Activated naive CD4-positive, alpha-beta T cell treated with anti-CD3 and anti-CD28 coated beads, Interleukin-2, amount 10 ng/mL, durations not matched to agents 7 days and 5 days (primary cell): ENCODE measurements at regions not wholly inside any gene's neighbourhood (a gene's known extent, or its start where the extent isn't known, plus 50 kb on each side); places are given as distances from the start of the nearest gene placed in this dataset.
"Not testable (repeated sequence)": the region's sequence is repeated elsewhere in the genome, so short reads cannot be mapped to it uniquely, and the experiment has no call there.

Experiments used
- CTCF ChIA-PET: fragments of 350-600 bp; sonication (Branson Sonifier 250); formaldehyde crosslinking; loops from one replicate; lab custom pipeline; 2021; ENCODE audit warnings: antibody characterized with exemption; lab: Charles Lee
- DNase-seq: peaks from one replicate; pipeline ENCODE4 v3.0.0-alpha.2; 2020
- H3K27ac Mint-ChIP-seq: one replicate; pipeline ENCODE4 v1.8.0; 2021; ENCODE audit warnings: mild to moderate bottlenecking, moderate library complexity, mixed read lengths
- H3K27me3 Mint-ChIP-seq: one replicate; pipeline ENCODE4 v1.8.0; 2021; ENCODE audit warnings: mild to moderate bottlenecking, mixed read lengths
- H3K36me3 Mint-ChIP-seq: one replicate; pipeline ENCODE4 v1.8.0; 2021; ENCODE audit warnings: mixed read lengths
- H3K4me1 Mint-ChIP-seq: one replicate; pipeline ENCODE4 v1.8.0; 2021; ENCODE audit warnings: mixed read lengths
- H3K4me3 Mint-ChIP-seq: one replicate; pipeline ENCODE4 v1.8.0; 2021; ENCODE audit warnings: mild to moderate bottlenecking, moderate library complexity, mixed read lengths
- H3K9me3 Mint-ChIP-seq: one replicate; pipeline ENCODE4 v1.8.0; 2021; ENCODE audit warnings: mixed read lengths

DNA sequence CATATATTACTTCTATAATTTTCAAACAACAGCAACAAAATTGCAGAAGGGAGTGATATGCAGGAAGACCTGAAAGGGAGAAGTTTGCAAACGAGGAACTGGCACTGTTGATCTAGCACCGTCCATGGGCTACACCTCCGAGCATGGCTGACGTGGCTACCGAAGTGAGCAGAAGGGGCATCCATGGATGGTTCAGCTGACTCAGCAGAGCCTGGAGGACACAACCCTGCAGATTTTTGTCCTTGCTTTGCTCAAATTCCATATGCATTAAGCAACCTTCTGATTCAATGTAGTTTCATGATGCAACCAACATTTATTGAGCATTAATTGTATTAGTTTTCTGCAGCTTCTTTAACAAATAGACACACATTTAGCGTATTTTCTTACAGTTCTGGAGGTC lies 191.2 kb downstream of the C1orf94 start:
- Mint-ChIP-seq H3K36me3 (no peaks in the 10 kb centered on the region), H3K4me3 (no peak overlapping the region), H3K4me1 (no peaks in the 10 kb centered on the region), H3K27me3 (no peaks in the 10 kb centered on the region), H3K27ac (no peak overlapping the region), H3K9me3 (no peaks in the 10 kb centered on the region)
- CTCF ChIA-PET, result no interaction called here
- no peak for DNase-seq

DNA sequence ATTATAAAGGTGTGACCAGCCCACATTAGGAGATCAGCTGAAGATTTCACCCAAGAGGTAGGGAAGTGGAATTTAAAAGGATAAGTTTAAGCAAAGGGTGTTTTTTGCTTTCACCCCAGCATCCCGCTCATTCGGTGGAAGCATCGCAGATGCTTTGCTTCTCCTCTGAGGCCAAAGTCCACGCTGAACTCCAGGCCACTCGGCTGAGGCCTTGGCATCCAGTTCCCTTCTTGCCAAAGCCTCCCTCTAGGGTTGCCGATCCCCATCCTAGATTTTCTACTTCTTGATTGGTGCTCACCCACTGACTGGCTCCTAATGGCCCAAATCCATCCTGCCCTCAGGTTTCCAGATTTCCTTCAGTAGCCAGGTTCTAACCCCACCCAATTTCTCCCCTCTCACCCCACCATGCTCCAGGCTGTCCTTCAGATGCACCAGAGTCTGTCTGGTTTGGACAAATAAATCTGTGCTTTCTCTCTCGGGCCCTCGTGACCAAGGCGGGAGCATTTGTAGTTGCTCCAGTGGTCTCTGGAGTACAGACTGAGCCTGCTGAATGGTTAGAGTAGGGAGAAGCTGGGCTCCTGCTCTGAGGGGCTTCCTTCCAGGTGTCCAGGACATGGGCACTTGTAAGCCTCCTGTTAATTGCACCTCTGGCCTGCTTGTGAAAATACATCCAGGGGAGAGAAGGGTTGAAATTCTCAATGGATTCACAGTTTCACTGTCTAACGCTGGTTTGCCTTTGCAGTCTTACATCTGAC lies 193.2 kb downstream of the C1orf94 start:
- Mint-ChIP-seq H3K4me1 (no peaks in the 10 kb centered on the region), H3K27ac (no peak overlapping the region), H3K36me3 (no peaks in the 10 kb centered on the region), H3K9me3 (no peaks in the 10 kb centered on the region), H3K4me3 (no peak overlapping the region), H3K27me3 (no peaks in the 10 kb centered on the region)
- DNase-seq, result no peak
- CTCF ChIA-PET, result no interaction called here

DNA sequence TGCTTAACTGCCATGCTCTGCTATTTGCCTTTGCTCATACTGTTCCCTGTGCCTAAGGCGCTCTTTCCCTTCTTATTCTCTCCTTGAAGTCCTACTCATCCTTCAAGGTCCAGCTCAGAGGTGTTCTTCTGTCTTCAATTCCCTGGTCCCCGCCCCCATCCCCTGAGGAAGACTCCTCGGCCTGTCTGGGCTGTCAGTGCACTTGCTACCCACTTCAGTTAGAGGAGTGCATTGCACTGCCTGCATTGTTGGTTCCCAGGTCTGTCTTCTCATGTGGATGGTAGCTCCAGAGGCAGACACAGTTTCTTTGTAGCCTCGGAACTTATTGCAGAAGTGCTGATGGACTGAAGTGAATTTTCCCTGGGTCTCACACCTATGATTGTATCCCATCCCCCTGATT lies 194.0 kb downstream of the C1orf94 start:
- Mint-ChIP-seq H3K9me3 (no peaks in the 10 kb centered on the region), H3K4me1 (no peaks in the 10 kb centered on the region), H3K27me3 (no peaks in the 10 kb centered on the region), H3K4me3 (no peak overlapping the region), H3K27ac (no peak overlapping the region), H3K36me3 (no peaks in the 10 kb centered on the region)
- CTCF ChIA-PET, result no interaction called here
- DNase-seq, result no peak

DNA sequence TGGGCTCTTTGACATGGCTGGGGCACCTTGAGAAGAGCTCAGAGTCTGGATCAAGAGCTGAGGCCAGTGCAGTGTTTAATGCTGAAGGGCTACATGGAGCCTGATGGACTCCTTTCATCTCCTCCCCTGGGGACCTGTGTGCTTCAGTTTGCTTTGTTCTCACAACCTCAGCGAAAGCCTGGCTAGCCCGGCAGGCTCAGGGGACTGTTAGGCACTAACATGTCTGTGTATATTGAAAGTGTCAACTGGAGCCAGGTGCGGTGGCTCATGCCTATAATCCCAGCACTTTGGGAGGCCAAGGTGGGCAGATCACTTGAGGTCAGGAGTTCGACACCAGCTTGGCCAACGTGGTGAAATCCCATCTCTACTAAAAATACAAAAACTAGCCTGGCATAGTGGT lies 194.5 kb downstream of the C1orf94 start:
- H3K4me1 Mint-ChIP-seq, H3K36me3 Mint-ChIP-seq, H3K4me3 Mint-ChIP-seq, DNase-seq, H3K27me3 Mint-ChIP-seq, H3K9me3 Mint-ChIP-seq, H3K27ac Mint-ChIP-seq, CTCF ChIA-PET: not testable (repeated sequence)

DNA sequence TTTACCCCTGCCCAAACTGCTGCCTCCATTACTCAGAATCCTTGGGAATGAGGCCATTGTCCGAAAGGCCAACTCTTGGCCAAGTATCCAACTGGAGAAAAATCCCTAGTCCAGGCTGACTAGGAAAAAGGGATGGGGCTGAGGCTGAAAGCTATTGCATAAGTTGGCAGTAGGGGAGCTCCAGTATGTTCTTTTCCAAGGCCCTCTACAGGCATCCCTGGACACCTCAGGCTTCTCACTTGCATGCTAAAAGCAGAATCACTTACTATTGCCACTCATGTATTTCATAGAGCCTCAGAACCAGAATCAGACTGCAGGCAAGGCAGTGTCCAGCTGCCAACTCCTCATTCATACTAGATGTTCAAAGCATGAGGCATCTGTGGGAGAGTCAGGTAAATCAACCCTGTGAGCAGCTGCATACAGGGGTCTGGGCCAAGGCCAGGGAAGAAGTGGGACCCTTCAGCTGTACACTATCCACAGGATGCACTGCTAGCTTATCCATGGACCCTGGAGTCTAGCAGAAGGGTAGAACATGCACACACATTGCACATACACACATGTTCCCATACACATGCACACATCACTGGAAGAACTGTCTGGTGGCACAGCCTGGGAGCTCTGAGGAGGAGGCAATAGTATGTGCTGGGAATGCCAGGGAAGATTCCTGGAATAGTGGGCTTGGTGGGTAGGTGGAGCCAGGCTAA lies 195.3 kb downstream of the C1orf94 start:
- no peaks in the 10 kb centered on the region for H3K36me3 Mint-ChIP-seq
- H3K27me3 Mint-ChIP-seq, result no peaks in the 10 kb centered on the region
- H3K4me1 Mint-ChIP-seq, result no peaks in the 10 kb centered on the region
- no peak for DNase-seq
- H3K4me3 Mint-ChIP-seq, result no peak overlapping the region
- no peak overlapping the region for H3K27ac Mint-ChIP-seq
- CTCF ChIA-PET, result no interaction called here
- no peaks in the 10 kb centered on the region for H3K9me3 Mint-ChIP-seq

GRCh38 chr1:34372891-34373290 lies 196.2 kb downstream of the C1orf94 start:
- Mint-ChIP-seq H3K9me3 (no peaks in the 10 kb centered on the region), H3K4me1 (no peaks in the 10 kb centered on the region), H3K4me3 (no peak overlapping the region), H3K27ac (no peak overlapping the region), H3K36me3 (no peaks in the 10 kb centered on the region), H3K27me3 (no peaks in the 10 kb centered on the region)
- CTCF ChIA-PET, result no interaction called here
- no peak for DNase-seq

GRCh38 chr1:34373912-34374311 lies 197.2 kb downstream of the C1orf94 start:
- DNase-seq, result no peak

DNA sequence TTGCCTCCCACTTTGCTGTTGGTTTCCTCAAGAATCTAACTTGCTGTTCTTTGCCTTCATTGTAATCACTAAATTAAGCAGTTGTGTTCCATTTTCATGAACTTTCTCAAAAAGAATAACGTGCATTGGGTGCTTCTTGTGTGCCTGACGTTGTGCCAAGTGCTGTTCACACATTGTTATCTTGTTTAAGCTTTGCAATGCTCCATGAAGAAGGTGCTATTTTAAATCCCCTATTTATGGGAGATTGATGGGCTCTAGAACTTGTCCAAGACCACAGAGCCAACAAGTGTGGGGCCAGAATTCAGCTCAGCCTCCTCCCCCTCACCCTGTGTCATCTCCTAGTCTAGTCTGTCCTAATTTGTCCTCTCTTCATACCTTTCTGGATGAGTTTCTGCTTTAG lies 199.8 kb downstream of the C1orf94 start:
- DNase-seq, result no peak
- Mint-ChIP-seq H3K27me3 (no peaks in the 10 kb centered on the region), H3K4me3 (no peak overlapping the region), H3K4me1 (no peaks in the 10 kb centered on the region), H3K36me3 (no peaks in the 10 kb centered on the region), H3K27ac (no peak overlapping the region), H3K9me3 (no peaks in the 10 kb centered on the region)
- CTCF ChIA-PET, result interaction anchor here (0.6 kb wide), 1 partner anchor 10 kb away, joined by 4 read pairs; no protein-coding TSS in a partner anchor

More at GRCh38 chr1:34373912-34374311, 197.2 kb downstream of the C1orf94 start:
- Mint-ChIP-seq H3K27ac (no peak overlapping the region), H3K36me3 (no peaks in the 10 kb centered on the region), H3K4me1 (no peaks in the 10 kb centered on the region), H3K9me3 (no peaks in the 10 kb centered on the region), H3K4me3 (no peak overlapping the region), H3K27me3 (no peaks in the 10 kb centered on the region)
- CTCF ChIA-PET, result no interaction called here

DNA sequence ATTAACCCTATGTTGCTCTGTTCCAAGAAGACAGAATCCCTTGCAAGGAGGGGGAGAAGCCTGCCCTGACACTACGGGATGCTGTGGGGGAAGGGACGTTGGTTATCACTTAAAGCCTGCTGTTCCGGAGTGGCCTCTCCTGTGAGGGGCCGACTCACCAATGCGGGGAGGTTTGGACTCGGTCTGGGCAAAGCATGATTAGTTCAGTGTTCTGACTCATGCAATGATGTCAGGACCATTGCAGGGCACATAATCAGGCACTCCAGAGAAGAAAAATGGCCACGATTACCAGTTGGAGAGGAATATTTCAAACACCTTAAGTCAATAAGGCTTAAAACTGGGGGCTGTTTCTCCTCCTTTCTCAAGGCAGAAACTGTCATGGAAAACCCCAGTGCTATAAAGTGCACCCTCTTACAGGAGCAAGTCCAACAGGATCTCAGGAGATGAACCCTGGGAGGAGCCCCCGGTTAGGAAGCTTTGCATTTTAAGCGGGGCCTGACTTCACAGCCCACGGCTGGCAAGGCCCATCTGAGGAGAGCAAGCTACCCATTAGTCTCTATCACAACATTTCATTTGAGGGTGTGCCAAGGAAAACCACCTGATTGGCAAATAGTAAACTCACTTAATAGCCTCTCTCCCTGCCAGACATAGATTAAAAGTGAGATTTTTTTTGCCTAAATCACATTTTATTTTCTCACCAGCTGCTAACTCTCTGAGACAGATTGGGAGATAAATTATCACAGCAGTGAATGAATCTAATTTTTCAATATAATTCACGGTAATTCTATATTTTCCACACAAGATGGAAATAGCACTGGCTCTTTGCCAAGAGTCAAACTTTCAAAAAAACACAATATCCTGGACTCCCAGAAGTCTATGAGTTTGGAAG lies 202.5 kb downstream of the C1orf94 start:
- Mint-ChIP-seq H3K27me3 (no peaks in the 10 kb centered on the region), H3K4me3 (no peak overlapping the region), H3K9me3 (no peaks in the 10 kb centered on the region), H3K4me1 (no peaks in the 10 kb centered on the region), H3K27ac (no peak overlapping the region), H3K36me3 (no peaks in the 10 kb centered on the region)
- CTCF ChIA-PET, result no interaction called here
- no peak for DNase-seq

- H3K27ac Mint-ChIP-seq, result no peak overlapping the region
- no peaks in the 10 kb centered on the region for H3K4me1 Mint-ChIP-seq
- no peak for DNase-seq
- CTCF ChIA-PET, result no interaction called here
- H3K27me3 Mint-ChIP-seq, result no peaks in the 10 kb centered on the region
- no peak overlapping the region for H3K4me3 Mint-ChIP-seq
- H3K9me3 Mint-ChIP-seq, result no peaks in the 10 kb centered on the region
- no peaks in the 10 kb centered on the region for H3K36me3 Mint-ChIP-seq
Measured at GRCh38 chr1:34379911-34380310, 203.2 kb downstream of the C1orf94 start.

GRCh38 chr1:34380526-34381124 lies 203.9 kb downstream of the C1orf94 start:
- DNase-seq, result no peak
- Mint-ChIP-seq H3K36me3 (no peaks in the 10 kb centered on the region), H3K27me3 (no peaks in the 10 kb centered on the region), H3K27ac (no peak overlapping the region), H3K4me3 (no peak overlapping the region), H3K9me3 (no peaks in the 10 kb centered on the region), H3K4me1 (no peaks in the 10 kb centered on the region)
- CTCF ChIA-PET, result no interaction called here

GRCh38 chr1:34389974-34390373 lies 213.3 kb downstream of the C1orf94 start:
- Mint-ChIP-seq H3K4me1 (no peaks in the 10 kb centered on the region), H3K36me3 (no peaks in the 10 kb centered on the region), H3K9me3 (no peaks in the 10 kb centered on the region), H3K4me3 (no peak overlapping the region), H3K27me3 (no peaks in the 10 kb centered on the region), H3K27ac (no peak overlapping the region)
- CTCF ChIA-PET, result no interaction called here
- DNase-seq, result no peak

- no peaks in the 10 kb centered on the region for H3K9me3 Mint-ChIP-seq
- CTCF ChIA-PET, result no interaction called here
- no peaks in the 10 kb centered on the region for H3K4me1 Mint-ChIP-seq
- H3K36me3 Mint-ChIP-seq, result no peaks in the 10 kb centered on the region
- no peaks in the 10 kb centered on the region for H3K27me3 Mint-ChIP-seq
- H3K4me3 Mint-ChIP-seq, result no peak overlapping the region
- no peak for DNase-seq
- H3K27ac Mint-ChIP-seq, result no peak overlapping the region
Measured at GRCh38 chr1:34396042-34396441, 219.3 kb downstream of the C1orf94 start.

DNA sequence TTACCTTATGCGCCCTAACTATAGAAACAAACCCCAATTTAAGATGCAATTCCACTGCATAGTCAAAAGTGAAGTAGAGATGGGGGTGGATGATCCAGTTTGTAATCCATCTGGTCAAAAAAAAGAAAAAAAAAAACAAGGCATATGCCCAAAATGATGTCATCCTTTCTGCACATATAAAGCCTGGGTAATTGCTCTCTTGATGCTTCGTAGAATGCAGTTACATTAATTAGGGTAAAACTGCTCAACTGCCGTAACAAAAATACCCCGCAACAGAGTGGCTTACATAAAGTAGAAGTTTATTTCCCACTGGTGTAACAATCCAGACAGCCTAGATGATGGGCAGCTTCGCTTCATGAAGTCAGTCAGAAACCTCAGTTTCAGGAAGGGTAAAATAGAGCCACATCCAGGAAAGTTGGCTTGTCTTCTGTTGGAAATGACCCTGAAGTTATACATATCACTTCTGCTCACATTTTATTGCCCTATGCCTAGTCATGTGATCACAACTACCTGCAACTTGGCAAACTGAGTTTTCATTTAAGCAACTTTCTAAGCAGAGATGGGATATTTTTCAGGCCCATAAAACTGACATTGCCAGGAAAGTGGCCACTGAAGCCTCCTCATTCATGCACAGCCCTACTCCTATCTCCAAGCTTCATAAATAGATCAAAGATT lies 221.7 kb downstream of the C1orf94 start:
- H3K36me3 Mint-ChIP-seq, result no peaks in the 10 kb centered on the region
- H3K27me3 Mint-ChIP-seq, result no peaks in the 10 kb centered on the region
- DNase-seq, result no peak
- H3K9me3 Mint-ChIP-seq, result no peaks in the 10 kb centered on the region
- H3K27ac Mint-ChIP-seq, result no peak overlapping the region
- CTCF ChIA-PET, result no interaction called here
- H3K4me1 Mint-ChIP-seq, result no peaks in the 10 kb centered on the region
- no peak overlapping the region for H3K4me3 Mint-ChIP-seq
